Limb (tissue), 2 donors: ENCODE measurements at regions not wholly inside any gene's neighbourhood (a gene's known extent, or its start where the extent isn't known, plus 50 kb on each side); places are given as distances from the start of the nearest gene placed in this dataset.

Experiments used
- DNase-seq, 2 donors: peaks; one replicate each; pipeline ENCODE4 v3.0.0-alpha.2; 2016; ENCODE audit errors: extremely low spot score in 2 of 2

- DNase-seq: no peak
Observed at GRCh38 chr17:71378036-71378435, 742.8 kb upstream of the SOX9 start.

DNA sequence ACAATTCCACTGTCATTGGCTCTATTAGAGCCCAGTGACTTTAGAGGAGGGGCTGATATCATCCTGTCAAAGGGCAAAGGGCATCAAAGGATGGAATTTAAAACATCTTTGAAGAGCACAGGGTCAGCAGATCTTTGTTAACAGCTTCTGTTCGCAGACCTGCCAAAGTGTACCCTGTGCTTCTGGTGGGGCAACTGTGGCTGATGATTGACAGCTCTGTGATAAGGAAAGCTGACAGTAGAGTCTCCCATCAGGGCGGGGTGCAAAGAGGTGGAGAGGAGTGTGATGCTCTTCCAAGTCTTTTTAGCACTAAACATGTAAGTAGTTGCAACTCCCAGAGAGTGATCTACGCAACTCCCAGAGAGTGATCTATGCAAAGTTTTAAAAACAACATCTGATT lies 742.1 kb upstream of the SOX9 start:
- no peak for DNase-seq

- DNase-seq: no peak
Observed at GRCh38 chr17:71379512-71379911, 741.3 kb upstream of the SOX9 start.

DNA sequence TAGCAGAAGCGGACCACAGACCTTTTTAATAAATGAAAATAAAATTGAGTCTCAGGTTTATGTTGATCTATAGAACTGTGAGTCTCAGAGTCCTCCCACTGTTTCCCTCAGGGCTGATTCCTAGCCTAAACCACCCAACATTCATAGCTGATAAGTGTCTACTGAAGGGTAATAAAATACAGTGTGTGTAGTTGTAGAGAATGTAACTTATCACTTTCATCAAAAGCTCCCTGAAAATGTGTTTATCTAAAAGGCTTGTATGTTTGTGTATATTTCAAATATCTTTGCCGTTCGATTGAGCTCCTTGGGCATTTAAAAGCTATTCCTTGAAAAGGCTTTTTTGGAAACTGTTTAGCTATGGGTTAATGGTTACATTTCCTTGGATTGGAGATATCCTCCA lies 740.3 kb upstream of the SOX9 start:
- no peak for DNase-seq

GRCh38 chr17:71380936-71381335 lies 739.9 kb upstream of the SOX9 start:
- DNase-seq: no peak

DNA sequence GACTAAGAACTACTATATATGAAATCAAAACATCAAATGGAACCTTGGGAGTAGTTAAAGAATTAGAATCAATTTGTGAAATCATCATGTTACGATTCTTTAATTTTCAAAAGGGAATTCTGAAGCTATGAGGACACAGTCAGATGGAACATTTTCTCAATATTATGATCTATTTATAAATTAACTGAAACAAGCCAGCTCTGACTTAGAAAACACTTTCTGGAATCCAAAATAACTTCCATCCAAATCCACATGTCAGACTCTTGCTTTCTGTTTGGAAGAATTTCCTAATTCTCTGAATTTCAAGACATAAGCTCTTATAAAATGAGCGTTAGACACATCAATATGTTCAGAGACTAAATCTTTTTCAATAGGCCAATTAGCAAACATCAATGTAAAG lies 737.7 kb upstream of the SOX9 start:
- no peak for DNase-seq

DNA sequence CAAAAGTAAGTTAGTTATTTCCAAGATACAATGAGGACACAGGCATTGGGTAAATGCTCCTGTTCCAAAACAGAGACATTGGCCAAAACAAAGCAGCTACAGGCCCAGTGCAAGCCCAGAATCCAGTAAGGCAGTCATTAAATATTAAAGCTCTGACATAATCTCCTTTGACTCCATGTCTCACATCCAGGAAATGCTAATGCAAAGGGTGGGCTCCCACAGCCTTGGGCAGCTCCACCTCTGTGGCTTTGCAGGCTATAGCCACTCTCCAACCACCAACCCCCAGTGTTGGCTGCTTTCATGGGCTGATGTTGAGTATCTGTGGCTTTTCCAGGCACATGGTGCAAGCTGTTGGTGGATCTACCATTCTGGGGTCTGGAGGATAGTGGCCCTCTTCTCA lies 733.4 kb upstream of the SOX9 start:
- no peak for DNase-seq

- DNase-seq: no peak
Observed at GRCh38 chr17:71392715-71393567, 727.9 kb upstream of the SOX9 start.

- no peak for DNase-seq
Observed at GRCh38 chr17:71395901-71396300, 724.9 kb upstream of the SOX9 start.

DNA sequence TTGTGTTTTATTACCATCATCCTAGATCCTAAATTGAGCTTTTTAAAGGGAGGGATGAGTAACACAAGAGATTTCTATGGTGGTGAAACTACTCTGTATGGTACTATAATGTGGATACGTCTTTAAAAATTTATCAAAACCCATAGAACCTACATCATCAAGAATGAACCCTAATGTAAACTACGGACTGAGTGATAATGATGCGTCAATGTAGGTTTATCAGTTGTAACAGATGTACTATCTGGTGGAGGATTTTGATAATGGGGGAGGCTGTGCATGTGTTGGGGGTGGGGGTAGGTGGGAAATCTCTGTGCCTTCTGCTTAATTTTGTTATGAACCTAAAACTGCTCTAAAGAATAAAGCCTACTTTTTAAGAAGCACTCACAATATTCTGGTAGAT lies 724.1 kb upstream of the SOX9 start:
- no peak for DNase-seq

DNA sequence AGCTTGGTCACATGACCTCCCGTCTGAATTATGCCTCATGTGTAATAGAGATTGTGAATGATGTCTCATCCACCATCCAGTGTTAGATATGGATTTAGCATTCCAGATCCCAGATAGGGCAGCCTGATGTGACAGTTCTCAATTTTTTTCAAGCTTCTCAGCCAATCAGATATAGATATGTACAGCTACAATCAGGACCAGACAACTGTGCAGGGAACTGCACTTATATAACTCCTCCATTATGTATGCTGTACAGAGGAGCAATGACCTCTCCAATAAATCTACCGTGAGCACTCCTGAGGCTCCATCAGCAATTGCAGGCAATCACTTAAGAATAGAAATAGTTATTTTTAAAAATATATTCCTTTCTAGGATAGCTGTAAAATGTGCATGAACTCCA lies 722.8 kb upstream of the SOX9 start:
- no peak for DNase-seq

- no peak for DNase-seq
Observed at GRCh38 chr17:71398800-71399219, 722.0 kb upstream of the SOX9 start.

GRCh38 chr17:71399221-71399620 lies 721.6 kb upstream of the SOX9 start:
- no peak for DNase-seq

GRCh38 chr17:71399649-71400048 lies 721.2 kb upstream of the SOX9 start:
- no peak for DNase-seq

DNA sequence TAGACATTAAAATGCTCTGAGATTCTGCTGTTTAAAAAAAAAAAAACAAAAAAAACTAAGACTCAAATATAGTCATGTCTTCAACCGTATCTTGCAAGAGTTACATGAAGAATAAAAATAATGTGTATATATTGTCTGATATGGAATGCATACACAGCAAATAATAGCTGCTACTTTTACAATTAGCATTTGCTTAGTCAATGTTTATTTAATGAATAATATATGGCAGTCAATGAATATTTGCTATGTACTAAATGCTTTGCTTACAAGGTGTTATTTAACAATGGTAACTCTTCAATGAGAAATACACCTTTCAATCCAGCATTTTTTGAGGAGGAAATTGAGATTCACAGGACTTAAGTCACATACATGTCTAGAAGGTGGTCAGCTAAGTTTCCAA lies 718.8 kb upstream of the SOX9 start:
- no peak for DNase-seq

DNA sequence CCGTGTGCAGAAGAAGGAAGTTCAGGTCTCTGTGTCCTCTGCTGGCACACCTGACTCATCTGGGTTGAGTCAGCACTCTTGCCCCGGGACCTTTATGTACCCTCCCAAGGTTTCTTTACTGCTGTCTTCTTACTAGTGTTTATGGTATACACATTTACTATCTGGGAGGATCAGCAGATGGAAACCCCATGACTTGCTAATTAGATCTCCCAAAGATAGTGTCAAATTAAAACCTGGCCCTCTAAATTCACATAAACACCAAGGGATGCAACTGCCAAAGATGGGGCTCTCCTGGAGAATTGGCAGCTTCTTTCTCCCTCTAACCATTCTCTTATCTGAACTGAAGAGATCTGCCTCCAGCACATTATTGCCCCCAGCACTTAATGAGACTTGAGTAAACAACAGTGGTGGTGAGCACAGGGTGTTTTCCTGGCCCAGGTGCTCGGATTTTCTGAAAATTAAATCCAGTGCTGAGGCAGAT lies 718.1 kb upstream of the SOX9 start:
- no peak for DNase-seq

DNA sequence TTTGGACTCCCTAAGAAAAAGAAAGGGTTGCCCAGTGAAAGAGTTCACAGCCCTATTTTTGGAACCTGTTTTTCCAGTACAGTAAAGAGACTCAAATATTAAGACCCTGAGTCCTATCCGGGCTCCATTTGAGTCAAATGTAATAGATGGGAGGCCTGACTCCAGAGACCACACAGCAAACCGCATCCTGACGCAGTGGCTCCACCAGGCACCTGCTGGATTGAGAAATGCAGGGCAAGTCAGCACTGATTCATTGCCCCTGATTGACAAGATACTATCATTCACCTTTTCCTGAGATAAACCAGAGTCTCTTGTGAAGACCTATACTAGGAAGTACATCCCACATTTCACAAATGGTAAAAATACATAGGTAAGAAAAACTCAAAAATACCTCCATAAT lies 715.7 kb upstream of the SOX9 start:
- no peak for DNase-seq

GRCh38 chr17:71407981-71408380 lies 712.8 kb upstream of the SOX9 start:
- no peak for DNase-seq

DNA sequence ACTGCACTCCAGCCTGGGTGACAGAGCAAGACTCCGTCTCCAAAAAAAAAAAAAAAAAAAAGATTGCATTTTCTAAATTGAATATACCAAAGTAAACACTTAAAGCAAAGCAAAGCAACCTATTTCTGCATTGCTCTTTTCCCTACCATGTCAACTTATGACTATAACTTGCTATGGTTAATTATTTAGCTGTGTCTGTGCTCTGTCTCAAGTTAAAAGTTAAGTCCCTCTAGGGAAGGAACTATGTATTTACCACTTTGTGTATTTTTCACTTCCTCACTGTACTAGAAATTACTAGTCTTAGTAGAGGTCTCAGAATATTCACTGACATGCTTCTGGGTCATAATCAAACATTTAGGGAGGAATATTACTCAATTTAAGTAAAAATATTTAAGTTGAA lies 711.7 kb upstream of the SOX9 start:
- DNase-seq: no peak

DNA sequence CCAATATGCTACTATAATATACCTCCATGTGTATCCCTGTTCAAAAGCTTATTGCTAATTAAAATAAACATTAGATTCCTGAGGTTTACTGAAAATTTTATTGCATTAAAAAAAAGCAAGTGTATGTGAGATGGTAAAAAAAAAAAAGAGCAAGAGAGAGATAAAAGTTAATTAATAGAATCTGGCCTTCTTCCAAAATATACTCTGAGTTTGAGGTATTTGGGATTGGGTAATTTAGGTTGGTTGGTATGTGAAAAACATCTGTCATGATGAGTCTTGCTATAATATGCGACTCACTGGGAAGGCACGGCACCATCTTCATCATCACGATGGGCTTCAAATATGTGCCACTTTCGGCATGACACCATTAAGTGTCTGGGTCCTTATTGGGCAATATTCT lies 711.1 kb upstream of the SOX9 start:
- DNase-seq: no peak

DNA sequence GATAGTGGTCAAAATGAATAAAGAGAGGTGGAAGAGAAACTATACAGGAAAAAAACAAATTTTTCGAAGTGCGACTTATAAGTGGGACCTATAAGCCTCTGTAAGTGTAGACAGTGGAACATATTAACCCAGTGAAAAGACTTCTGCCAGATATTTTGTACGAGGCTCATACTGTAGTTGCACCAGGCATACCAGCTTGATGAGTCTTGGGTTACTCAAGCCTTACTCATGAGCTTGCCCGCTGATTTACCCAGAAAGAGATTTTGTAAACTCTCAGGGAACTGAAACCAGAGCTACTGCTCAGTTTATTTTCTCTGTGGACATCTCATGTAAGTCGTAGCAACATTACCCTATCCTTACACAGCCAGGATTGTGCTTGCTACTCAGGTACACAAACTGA lies 708.0 kb upstream of the SOX9 start:
- no peak for DNase-seq

DNA sequence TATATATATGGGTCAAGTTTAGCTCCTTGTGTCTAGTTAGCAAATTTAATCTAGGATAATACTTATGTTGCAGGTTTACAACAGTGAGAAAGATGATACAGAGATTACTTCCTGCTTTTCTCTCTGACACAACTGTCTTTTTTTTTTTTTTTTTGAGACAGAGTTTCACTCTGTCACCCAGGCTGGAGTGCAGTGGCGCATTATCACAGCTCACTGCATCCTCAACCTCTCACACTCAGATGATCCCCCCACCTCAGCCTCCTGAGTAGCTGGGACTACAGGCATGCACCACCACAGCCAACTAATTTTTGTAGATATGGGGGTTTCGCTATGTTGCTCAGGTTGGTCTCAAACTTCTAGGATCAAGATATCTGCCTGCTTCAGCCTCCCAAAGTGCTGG lies 706.9 kb upstream of the SOX9 start:
- DNase-seq: no peak

GRCh38 chr17:71417142-71417541 lies 703.7 kb upstream of the SOX9 start:
- no peak for DNase-seq

GRCh38 chr17:71422968-71423367 lies 697.9 kb upstream of the SOX9 start:
- DNase-seq: no peak
